Hematopoietic multipotent progenitor cell treated with erythropoietin and hydrocortisone succinate and interleukin-3 and kit ligand, for 6 days (in vitro differentiated cells): ENCODE measurements at regions not wholly inside any gene's neighbourhood (a gene's known extent, or its start where the extent isn't known, plus 50 kb on each side); places are given as distances from the start of the nearest gene placed in this dataset.
"Not testable (repeated sequence)": the region's sequence is repeated elsewhere in the genome, so short reads cannot be mapped to it uniquely, and the experiment has no call there.

Experiments used
- DNase-seq: peaks from one replicate; pipeline ENCODE4 v3.0.0-alpha.2; 2015

GRCh38 chr21:26320596-26320995, 150.0 kb upstream of the APP start:
- DNase-seq = peak; percentile 1

GRCh38 chr21:26307640-26308039, 137.1 kb upstream of the APP start:
- no peak for DNase-seq

- DNase-seq = no peak
Measured at GRCh38 chr21:26297851-26298250, 127.3 kb upstream of the APP start.

GRCh38 chr21:26293141-26293946, 122.8 kb upstream of the APP start:
- DNase-seq = no peak

- DNase-seq = no peak
Measured at GRCh38 chr21:26288026-26288425, 117.5 kb upstream of the APP start.

GRCh38 chr21:26284531-26284930, 114.0 kb upstream of the APP start:
- no peak for DNase-seq

- DNase-seq = no peak
Measured at GRCh38 chr21:26282058-26282457, 111.5 kb upstream of the APP start.

- no peak for DNase-seq
Measured at GRCh38 chr21:26281506-26281905, 110.9 kb upstream of the APP start.

- no peak for DNase-seq
Measured at GRCh38 chr21:26280775-26281174, 110.2 kb upstream of the APP start.

- DNase-seq = no peak
Measured at GRCh38 chr21:26280148-26280547, 109.6 kb upstream of the APP start.

GRCh38 chr21:26275801-26276200, 105.2 kb upstream of the APP start:
- no peak for DNase-seq

GRCh38 chr21:26273686-26274313, 103.2 kb upstream of the APP start:
- no peak for DNase-seq

GRCh38 chr21:26267389-26267788, 96.8 kb upstream of the APP start:
- DNase-seq = no peak

GRCh38 chr21:26246073-26246472, 75.5 kb upstream of the APP start:
- no peak for DNase-seq

GRCh38 chr21:26245428-26245827, 74.9 kb upstream of the APP start:
- no peak for DNase-seq

- no peak for DNase-seq
Measured at GRCh38 chr21:26238646-26239045, 68.1 kb upstream of the APP start.

- no peak for DNase-seq
Measured at GRCh38 chr21:26236281-26236680, 65.7 kb upstream of the APP start.

- not testable (repeated sequence) for DNase-seq
Measured at GRCh38 chr21:26233297-26233696, 62.7 kb upstream of the APP start.

GRCh38 chr21:26232491-26232890, 61.9 kb upstream of the APP start:
- not testable (repeated sequence) for DNase-seq

GRCh38 chr21:26227130-26227529, 56.6 kb upstream of the APP start:
- DNase-seq = no peak

GRCh38 chr21:26226724-26227123, 56.2 kb upstream of the APP start:
- no peak for DNase-seq

- no peak for DNase-seq
Measured at GRCh38 chr21:26225046-26225445, 54.5 kb upstream of the APP start.

GRCh38 chr21:26224366-26224765, 53.8 kb upstream of the APP start:
- DNase-seq = no peak
